T-helper 1 cell treated with Interleukin-12 subunit alpha and Interleukin-12 subunit beta and Interleukin-4 antibody, amounts not matched to agents 30 ng/mL and 1 ng/mL, for 36 hours (primary cell): ENCODE measurements at regions not wholly inside any gene's neighbourhood (a gene's known extent, or its start where the extent isn't known, plus 50 kb on each side); places are given as distances from the start of the nearest gene placed in this dataset.

Source experiments
- intact Hi-C: fragments of 100-400 bp; cut with micrococcal nuclease; formaldehyde crosslinking; loops from one replicate; pipeline ENCODE4 v1.15.1; 2024

GRCh38 chr2:19552270-19552669 lies 193.8 kb upstream of the OSR1 start:
- intact Hi-C loops, result no loop called here

- intact Hi-C loops, result no loop called here
Observed at GRCh38 chr2:19550750-19551149, 192.3 kb upstream of the OSR1 start.

GRCh38 chr2:19549821-19550220 lies 191.4 kb upstream of the OSR1 start:
- intact Hi-C loops, result no loop called here

DNA sequence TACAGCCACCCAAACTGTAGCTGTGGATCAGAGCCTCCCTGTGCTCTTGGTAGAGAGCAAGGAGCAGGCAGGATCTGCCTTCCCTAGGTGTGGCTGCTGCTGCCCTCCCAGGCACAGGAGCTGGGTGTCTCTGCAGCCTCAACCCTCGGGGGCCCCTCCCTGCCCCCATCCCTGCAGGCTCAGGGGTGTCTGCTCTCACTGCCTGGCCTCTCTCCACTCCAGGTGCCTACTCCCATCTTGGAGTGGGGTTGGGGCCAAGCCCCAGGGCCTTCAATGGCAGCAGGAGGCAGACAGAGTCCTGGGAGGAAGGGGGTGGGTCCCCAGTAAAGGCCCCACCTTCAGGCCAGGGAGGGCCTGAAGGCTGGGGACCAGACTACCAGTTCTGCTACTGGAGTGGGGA lies 189.7 kb upstream of the OSR1 start:
- intact Hi-C loops, result no loop called here

DNA sequence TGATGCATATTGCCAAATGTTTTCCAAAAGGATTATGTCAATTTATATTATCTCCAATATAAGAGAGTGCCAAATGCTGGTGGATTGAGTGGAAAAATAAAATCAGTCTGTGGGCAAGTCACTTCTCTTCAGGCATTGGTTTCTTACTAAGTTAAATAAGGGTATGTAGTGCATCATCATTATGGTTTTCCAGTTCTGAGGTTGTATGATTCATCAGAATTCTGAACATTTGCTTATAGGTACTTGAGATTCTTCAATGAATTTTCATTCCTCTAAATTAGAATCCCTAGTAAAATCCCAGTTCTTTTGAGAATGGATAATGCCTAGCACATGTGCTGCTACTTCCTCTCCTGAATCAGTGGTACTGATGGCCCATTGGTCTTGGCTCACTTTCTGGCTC lies 188.9 kb upstream of the OSR1 start:
- intact Hi-C loops, result no loop called here

- intact Hi-C loops, result no loop called here
Observed at GRCh38 chr2:19545507-19545906, 187.1 kb upstream of the OSR1 start.

- intact Hi-C loops, result no loop called here
Observed at GRCh38 chr2:19543663-19544383, 185.4 kb upstream of the OSR1 start.

DNA sequence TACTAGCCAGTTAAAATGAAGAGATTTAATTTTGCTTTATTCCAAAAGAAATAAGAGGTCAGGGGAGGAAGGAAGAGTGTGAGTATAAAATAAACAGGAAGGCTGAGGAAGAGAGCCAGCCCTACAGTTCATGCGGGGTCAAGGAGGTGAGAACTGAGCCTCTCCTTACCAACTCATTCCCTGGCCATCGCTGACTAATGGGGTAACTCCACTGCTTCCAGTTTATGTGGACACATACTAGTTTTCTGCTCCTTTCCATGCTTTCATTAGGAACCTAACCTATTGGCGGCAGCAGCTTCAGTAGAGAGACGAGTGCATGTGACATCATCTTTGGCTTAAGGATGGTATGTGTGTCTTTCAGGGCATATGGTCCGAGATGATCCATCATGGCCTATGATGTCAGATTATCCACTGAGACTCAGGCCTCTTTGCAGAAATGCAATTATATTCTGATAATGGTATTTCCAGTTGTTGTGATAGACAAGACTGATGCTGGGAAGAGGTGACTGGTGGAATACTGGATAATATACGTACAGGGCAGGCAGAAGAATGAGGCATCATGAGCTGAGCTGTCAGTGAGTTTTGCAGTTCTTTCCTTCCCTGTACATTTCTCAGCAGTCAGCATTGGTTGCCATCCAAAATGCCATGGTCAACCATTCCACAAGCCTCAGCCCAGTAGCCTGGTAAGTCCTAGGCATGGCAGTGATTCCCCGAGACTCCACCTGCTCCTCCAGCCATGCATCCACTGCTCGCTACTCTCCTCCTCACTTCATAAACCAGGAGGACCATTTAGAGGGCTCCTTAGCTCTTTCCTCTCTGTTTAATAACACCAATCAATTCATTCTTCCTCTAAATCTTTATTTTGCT lies 184.6 kb upstream of the OSR1 start:
- intact Hi-C loops, result no loop called here

GRCh38 chr2:19541884-19542283 lies 183.5 kb upstream of the OSR1 start:
- intact Hi-C loops, result no loop called here

GRCh38 chr2:19540739-19541525 lies 182.5 kb upstream of the OSR1 start:
- intact Hi-C loops, result no loop called here

DNA sequence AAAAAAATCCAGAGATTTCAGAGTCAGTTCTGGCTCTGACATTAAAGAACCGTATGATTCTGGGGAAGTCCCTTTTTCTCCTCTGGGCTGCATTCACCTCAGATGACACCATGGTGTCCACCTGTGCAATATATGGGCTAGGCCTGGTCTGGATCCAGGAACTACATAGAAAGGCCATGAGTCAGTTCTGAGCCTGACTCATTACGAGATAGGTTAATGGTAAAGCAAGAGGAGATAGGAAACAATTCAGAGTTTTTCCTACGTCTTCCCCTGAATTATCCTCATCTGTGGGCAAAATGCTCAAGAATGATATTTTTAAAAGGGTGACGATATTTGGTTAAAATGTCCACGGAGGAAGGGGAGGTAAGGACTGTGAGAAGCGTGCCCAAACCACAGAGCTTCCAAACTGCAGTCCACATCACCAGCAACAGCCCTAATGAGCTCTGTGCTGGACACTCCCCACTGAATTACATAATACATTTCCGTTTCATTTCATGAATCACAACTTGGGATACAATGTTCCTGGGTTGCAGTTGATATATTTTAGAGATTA lies 180.1 kb upstream of the OSR1 start:
- intact Hi-C loops, result no loop called here

- intact Hi-C loops, result no loop called here
Observed at GRCh38 chr2:19536136-19536535, 177.7 kb upstream of the OSR1 start.

GRCh38 chr2:19532547-19533196 lies 174.2 kb upstream of the OSR1 start:
- intact Hi-C loops, result no loop called here

DNA sequence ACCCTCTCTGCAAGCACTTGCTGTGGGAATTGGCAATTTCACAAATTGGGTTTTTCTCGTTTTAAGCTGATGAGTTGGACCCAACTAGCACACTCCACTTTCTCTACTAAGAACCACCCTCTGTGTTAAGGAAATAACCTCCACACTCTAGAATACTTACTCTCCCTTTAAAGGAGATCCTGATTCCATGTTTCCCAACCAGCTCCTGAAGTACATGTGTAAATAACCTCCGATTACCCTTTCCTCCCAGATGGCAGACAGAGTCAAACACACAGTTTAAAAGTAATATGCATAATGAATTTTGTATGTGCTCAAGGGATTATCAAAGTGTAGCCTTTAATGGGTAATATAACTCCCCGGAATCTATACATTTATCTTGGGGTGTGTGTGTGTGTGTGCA lies 171.3 kb upstream of the OSR1 start:
- intact Hi-C loops, result no loop called here

DNA sequence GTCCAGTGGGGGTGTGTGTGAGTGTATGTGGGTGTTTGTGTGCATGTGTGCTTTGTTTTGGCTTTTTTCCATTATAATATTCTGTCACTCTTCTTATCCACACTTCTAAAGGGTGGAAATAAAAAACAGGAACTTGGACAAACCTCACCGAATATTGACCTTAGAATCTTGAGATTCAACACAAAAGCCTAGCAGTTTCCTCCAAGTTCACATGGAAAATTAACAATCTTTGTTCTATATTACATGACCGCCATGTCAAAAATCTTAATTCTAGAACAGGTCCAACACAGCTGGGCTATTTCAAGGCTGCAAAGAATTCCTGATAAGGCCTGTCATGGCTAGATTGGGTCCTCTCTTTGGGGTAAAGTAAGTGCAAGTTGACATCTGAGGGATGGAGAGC lies 169.3 kb upstream of the OSR1 start:
- intact Hi-C loops, result no loop called here

DNA sequence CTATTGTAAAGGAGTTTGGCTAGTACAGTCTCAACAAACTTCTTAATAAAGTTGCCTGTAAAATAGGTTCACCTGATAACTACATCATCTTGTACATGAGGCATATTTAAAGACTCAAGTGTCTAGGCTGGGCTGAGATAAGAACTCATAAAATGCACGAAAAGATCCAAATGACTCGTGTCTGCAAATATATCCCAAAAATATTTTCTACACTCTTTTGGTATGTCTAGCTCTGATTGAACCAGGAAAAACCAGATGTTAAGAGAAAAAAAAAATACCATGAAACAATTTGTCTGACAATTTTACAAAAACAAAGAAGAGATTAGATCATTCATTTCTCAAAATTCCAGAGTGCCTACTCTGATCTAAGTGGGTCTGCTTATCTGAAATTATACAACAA lies 166.9 kb upstream of the OSR1 start:
- intact Hi-C loops, result no loop called here

DNA sequence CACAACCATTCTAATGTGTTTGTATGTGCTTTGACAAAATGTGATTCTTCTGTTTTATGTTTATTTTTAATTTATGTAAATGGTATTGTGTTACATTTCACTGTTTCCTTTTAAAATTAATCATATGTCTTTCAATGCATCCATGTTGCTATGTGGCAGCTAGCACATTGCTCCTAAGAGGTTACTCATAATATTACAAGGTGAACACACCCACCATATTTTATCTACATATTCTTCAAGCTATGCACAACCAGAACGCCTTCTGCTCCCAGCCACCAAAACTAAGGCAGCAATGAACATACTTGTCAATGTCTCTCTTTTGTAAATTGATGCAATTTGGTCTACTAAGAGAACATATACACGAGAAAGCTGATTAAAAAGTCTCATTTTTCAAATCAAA lies 160.6 kb upstream of the OSR1 start:
- intact Hi-C loops, result no loop called here

- intact Hi-C loops, result no loop called here
Observed at GRCh38 chr2:19507137-19507536, 148.7 kb upstream of the OSR1 start.

DNA sequence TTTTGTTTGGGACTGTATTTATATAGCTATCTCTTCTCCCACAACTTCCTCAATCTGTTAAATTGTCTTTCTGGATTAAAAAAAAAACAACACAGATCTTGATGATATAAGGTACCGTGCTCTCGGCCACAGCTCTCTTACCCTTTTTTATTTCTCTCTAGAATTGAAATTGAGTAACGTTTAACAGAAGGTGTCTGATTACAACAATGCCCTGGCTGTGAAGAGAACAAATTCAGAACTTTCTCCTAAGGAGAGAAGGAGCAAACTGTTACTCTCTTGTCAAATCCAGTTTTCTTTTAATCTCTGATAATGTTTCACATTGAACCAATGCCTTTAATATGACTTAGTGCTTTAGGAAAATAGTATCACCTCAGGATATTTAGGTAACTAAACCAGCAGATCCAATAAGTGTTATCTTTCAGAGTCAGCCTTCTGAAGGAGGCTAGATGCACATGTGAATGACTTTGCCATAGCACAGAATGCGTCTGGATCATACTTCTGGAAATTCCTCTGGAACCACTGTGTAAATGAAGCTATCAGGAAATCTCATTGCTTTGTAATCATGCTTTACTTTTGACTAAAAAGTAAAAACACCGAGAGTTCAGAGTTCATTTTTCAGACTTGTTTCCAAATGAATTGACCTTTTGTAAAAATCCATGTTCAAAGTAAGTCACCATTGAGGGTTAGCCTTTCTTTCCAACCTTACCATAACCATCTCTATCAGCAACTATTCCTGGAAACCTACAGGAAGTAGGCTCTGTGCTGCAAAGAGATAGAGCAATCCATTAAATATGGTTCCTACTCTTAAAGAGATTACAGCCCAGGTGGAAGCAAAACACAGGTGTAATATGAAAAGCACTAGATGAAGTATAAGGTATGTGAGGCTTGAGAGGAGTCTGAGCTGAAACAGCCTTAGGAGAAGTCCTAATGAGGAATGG lies 147.0 kb upstream of the OSR1 start:
- intact Hi-C loops, result no loop called here
